IMR-90 (cell line): ENCODE measurements at regions not wholly inside any gene's neighbourhood (a gene's known extent, or its start where the extent isn't known, plus 50 kb on each side); places are given as distances from the start of the nearest gene placed in this dataset.

Source experiments
- ATAC-seq: fragments of 200-7000 bp; cut with Tn5 transposase; 2 replicates; pipeline ENCODE4 v1.9.1; 2020; ENCODE audit warnings: low read depth, mild to moderate bottlenecking, moderate library complexity
- BruUV-seq: library from RNA; stranded (reverse); fragments of 400-500 nt; replicated peaks from 2 replicates; lab custom pipeline; 2021; lab: Mats Ljungman, UMichigan
- CTCF ChIA-PET: fragments of 300-600 bp; formaldehyde crosslinking; extraction: SDS; loops from one replicate; lab custom pipeline; 2021; ENCODE audit warnings: antibody characterized with exemption; lab: Yijun Ruan, JAX
- POLR2A ChIA-PET: fragments of 300-600 bp; sonication (Branson Sonifier 250); formaldehyde crosslinking; loops from one replicate; lab custom pipeline; 2022; ENCODE audit warnings: antibody characterized with exemption; ENCODE audit not compliant: unreplicated experiment; lab: Charles Lee
- DNase-seq: peaks from one replicate; pipeline ENCODE4 v3.0.0; 2013
- H2AFZ ChIP-seq: replicated peaks from 2 replicates; pipeline ENCODE3; 2013; ENCODE audit warnings: low read length, mild to moderate bottlenecking; ENCODE audit not compliant: poor library complexity
- H2AK5ac ChIP-seq: 2 replicates; pipeline ENCODE4 v1.6.1; 2013; ENCODE audit warnings: low read depth, low read length, inconsistent platforms
- H2AK9ac ChIP-seq: replicated peaks from 2 replicates; pipeline ENCODE3; 2013; ENCODE audit warnings: mild to moderate bottlenecking, low read depth, low read length, moderate library complexity; ENCODE audit not compliant: poor library complexity
- H2BK120ac ChIP-seq: 2 replicates; pipeline ENCODE4 v1.6.1; 2013; ENCODE audit warnings: low read depth, low read length, inconsistent platforms
- H2BK15ac ChIP-seq: 3 replicates; pipeline ENCODE4 v1.6.1; 2013; ENCODE audit warnings: low read depth, low read length, inconsistent platforms
- H2BK20ac ChIP-seq: 2 replicates; pipeline ENCODE4 v1.6.1; 2013; ENCODE audit warnings: low read depth, mild to moderate bottlenecking, inconsistent platforms, low read length, moderate library complexity
- H2BK5ac ChIP-seq: 2 replicates; pipeline ENCODE4 v1.6.1; 2013; ENCODE audit warnings: mild to moderate bottlenecking, low read depth, low read length, inconsistent platforms; ENCODE audit not compliant: poor library complexity, severe bottlenecking
- H3K14ac ChIP-seq: replicated peaks from 2 replicates; pipeline ENCODE4 v1.6.1; 2013; ENCODE audit warnings: low read depth, low read length, inconsistent platforms
- H3K18ac ChIP-seq: 2 replicates; pipeline ENCODE4 v1.6.1; 2013; ENCODE audit warnings: low read depth, low read length, control low read depth
- H3K23ac ChIP-seq: 2 replicates; pipeline ENCODE4 v1.6.1; 2013; ENCODE audit warnings: low read depth, low read length, inconsistent platforms
- H3K27ac ChIP-seq: 2 replicates; pipeline ENCODE4 v1.5.1; 2013; ENCODE audit warnings: mild to moderate bottlenecking, control low read depth, low read length; ENCODE audit not compliant: insufficient read depth
- H3K27me3 ChIP-seq: 2 replicates; pipeline ENCODE4 v1.6.1; 2013; ENCODE audit warnings: low read length; ENCODE audit not compliant: control insufficient read depth, insufficient read depth
- H3K36me3 ChIP-seq: 2 replicates; pipeline ENCODE4 v1.6.1; 2013; ENCODE audit warnings: low read length, mixed read lengths; ENCODE audit not compliant: control insufficient read depth, insufficient read depth
- H3K4ac ChIP-seq: 2 replicates; pipeline ENCODE4 v1.6.1; 2013; ENCODE audit warnings: low read depth, low read length, inconsistent platforms
- H3K4me1 ChIP-seq: 2 replicates; pipeline ENCODE4 v1.6.1; 2013; ENCODE audit warnings: low read length, mixed read lengths; ENCODE audit not compliant: control insufficient read depth, insufficient read depth
- H3K4me2 ChIP-seq: 2 replicates; pipeline ENCODE4 v1.6.1; 2013; ENCODE audit warnings: low read depth, mild to moderate bottlenecking, control low read depth, low read length, moderate library complexity
- H3K4me3 ChIP-seq: 2 replicates; pipeline ENCODE4 v1.5.1; 2013; ENCODE audit warnings: low read depth, mild to moderate bottlenecking, control low read depth, low read length, moderate library complexity; ENCODE audit not compliant: insufficient read depth
- H3K56ac ChIP-seq: 2 replicates; pipeline ENCODE4 v1.6.1; 2013; ENCODE audit warnings: low read length, inconsistent platforms; ENCODE audit not compliant: insufficient read depth; ENCODE audit errors: extremely low read depth
- H3K79me1 ChIP-seq, 2 experiments: 2 replicates each; pipeline ENCODE4 v1.6.1; 2013; ENCODE audit warnings: low read length in 2 of 2, inconsistent platforms in 1 of 2, low read depth in 1 of 2
- H3K9ac ChIP-seq: 2 replicates; pipeline ENCODE4 v1.6.1; 2013; ENCODE audit warnings: low read depth, low read length, control low read depth
- H3K9me1 ChIP-seq: 2 replicates; pipeline ENCODE4 v1.6.1; 2013; ENCODE audit warnings: low read length, inconsistent platforms; ENCODE audit not compliant: insufficient read depth
- H3K9me3 ChIP-seq: 2 replicates; pipeline ENCODE4 v1.6.1; 2013; ENCODE audit warnings: low read length; ENCODE audit not compliant: control insufficient read depth, insufficient read depth
- H4K20me1 ChIP-seq: 2 replicates; pipeline ENCODE4 v1.6.1; 2013; ENCODE audit warnings: low read length, inconsistent platforms; ENCODE audit not compliant: insufficient read depth
- H4K5ac ChIP-seq: 2 replicates; pipeline ENCODE4 v1.6.1; 2013; ENCODE audit warnings: mild to moderate bottlenecking, low read depth, low read length, control low read depth
- H4K8ac ChIP-seq, 2 experiments: 2 replicates each; pipeline ENCODE4 v1.6.1; 2013; ENCODE audit warnings: low read depth in 2 of 2, low read length in 2 of 2, control low read depth in 1 of 2, inconsistent platforms in 1 of 2
- H4K91ac ChIP-seq: 2 replicates; pipeline ENCODE4 v1.6.1; 2013; ENCODE audit warnings: low read depth, low read length, inconsistent platforms; ENCODE audit not compliant: insufficient read depth
- CEBPB ChIP-seq: IDR thresholded peaks from 2 replicates; pipeline ENCODE4 v1.6.1; 2012; ENCODE audit warnings: low read depth, low read length, improper control_type of control experiment
- CHD1 ChIP-seq: IDR thresholded peaks from 2 replicates; pipeline ENCODE4 v1.6.1; 2012; ENCODE audit warnings: low read depth, low read length, improper control_type of control experiment
- MAFK ChIP-seq: IDR thresholded peaks from 2 replicates; pipeline ENCODE4 v1.6.1; 2012; ENCODE audit warnings: low read depth, low read length, improper control_type of control experiment
- MAZ ChIP-seq: IDR thresholded peaks from 2 replicates; pipeline ENCODE4 v1.6.1; 2012; ENCODE audit warnings: low read depth, mild to moderate bottlenecking, low read length, improper control_type of control experiment, moderate library complexity, borderline replicate concordance
- MXI1 ChIP-seq: IDR thresholded peaks from 2 replicates; pipeline ENCODE4 v1.6.1; 2012; ENCODE audit warnings: low read depth, mild to moderate bottlenecking, low read length, moderate library complexity, borderline replicate concordance
- RAD21 ChIP-seq: IDR thresholded peaks from 2 replicates; pipeline ENCODE4 v1.6.1; 2012; ENCODE audit warnings: low read length, improper control_type of control experiment
- RFX5 ChIP-seq: IDR thresholded peaks from 2 replicates; pipeline ENCODE4 v1.8.0; 2012; ENCODE audit warnings: low read depth, mild to moderate bottlenecking, low read length, moderate library complexity
- SMC3 ChIP-seq: fragments of 150-350 bp; IDR thresholded peaks from 2 replicates; pipeline ENCODE4 v1.6.1; 2016; ENCODE audit warnings: low read depth, mild to moderate bottlenecking, antibody characterized with exemption, low read length, moderate library complexity
- WGBS, 2 experiments: methylation state at CpG; one replicate each; pipeline versions ENCODE4 v1.1.5 to v1.1.7; 2013; ENCODE audit warnings: missing lambda C conversion rate in 2 of 2; ENCODE audit not compliant: insufficient read length in 1 of 2; ENCODE audit errors: extremely low coverage in 2 of 2; 5-methylcytosine and 5-hydroxymethylcytosine counted together
- dilution Hi-C: fragments of 300-500 bp; cut with HindIII; formaldehyde crosslinking; loops from one replicate; pipeline ENCODE4 v1.14.3; 2018; ENCODE audit warnings: low sequenced_read_pairs; ENCODE audit not compliant: unreplicated experiment
- in situ Hi-C: fragments of 300-500 bp; cut with MboI; formaldehyde crosslinking; loops from 3 replicates; pipeline ENCODE4 v1.14.3; 2019; ENCODE audit warnings: low sequenced_read_pairs, inconsistent platforms, mixed read lengths
- intact Hi-C: fragments of 100-400 bp; cut with micrococcal nuclease; formaldehyde crosslinking; loops from 2 replicates; pipeline ENCODE4 v1.10.0; 2022
- TF ChIP-seq, protein P1 (sequence below): fragments of 150-350 bp; IDR thresholded peaks from 2 replicates; pipeline ENCODE4 v1.6.1; 2016; ENCODE audit warnings: low read depth, mild to moderate bottlenecking, low read length, moderate library complexity, borderline replicate concordance
- TF ChIP-seq, protein P2 (sequence below): fragments of 150-350 bp; IDR thresholded peaks from 2 replicates; pipeline ENCODE4 v1.6.1; 2017; ENCODE audit warnings: mild to moderate bottlenecking, antibody characterized with exemption, low read length, low read depth
- TF ChIP-seq, protein P3 (sequence below): conservative IDR thresholded peaks from 2 replicates; pipeline ENCODE4 v1.5.1; 2012; ENCODE audit warnings: mild to moderate bottlenecking, low read depth, low read length, improper control_type of control experiment

DNA sequence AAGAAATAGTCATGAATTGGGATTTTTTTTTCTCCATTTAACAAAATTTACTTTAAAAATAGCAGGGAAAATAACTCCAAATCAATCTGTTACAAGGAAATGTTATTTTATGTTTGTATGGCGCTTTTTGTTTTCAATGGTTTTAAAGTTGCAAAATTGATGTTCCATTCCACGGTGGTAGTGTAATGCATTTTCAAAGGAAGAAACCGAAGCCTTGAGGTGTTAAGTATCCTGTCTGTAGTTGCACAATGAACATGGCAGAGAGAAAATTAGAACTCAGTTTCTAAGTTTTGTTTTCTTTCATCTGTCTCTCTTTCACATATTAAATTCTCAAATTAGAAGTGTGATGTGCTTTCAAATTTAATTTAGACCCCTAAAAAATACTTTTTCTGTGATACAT is 841.8 kb downstream of the USP25 start:
- Histone ChIP-seq H3K4me3 (no peak overlapping the region), H3K9ac (no peak overlapping the region), H3K56ac (no peak overlapping the region), H3K9me1 (no peaks in the 10 kb centered on the region; the same call in 1 of the 2 replicates), H2BK15ac (peak overlapping the region; percentile 75; the same call in 1 of the 3 replicates), H2AFZ (no peak overlapping the region), H2BK5ac (peak overlapping the region; percentile 95), H2AK9ac (no peak overlapping the region), H3K36me3 (no peaks in the 10 kb centered on the region), H3K14ac (0 out of 2 replicates have a peak overlapping the region, but pooled peaks have one; percentile 56), H2AK5ac (no peak overlapping the region), H3K9me3 (no peaks in the 10 kb centered on the region), H3K18ac (peak overlapping the region; percentile 71; the same call in 1 of the 2 replicates), H3K23ac (no peak overlapping the region), H2BK20ac (peak overlapping the region; percentile 73), H3K4me1 (peaks cover 8% of the 10 kb centered on the region; the same call in 1 of the 2 replicates), H4K5ac (no peak overlapping the region), H4K20me1 (no peaks in the 10 kb centered on the region), H4K91ac (no peak overlapping the region), H2BK120ac (peak overlapping the region; percentile 78), H3K27me3 (no peaks in the 10 kb centered on the region), H3K79me1 (no peaks in the 10 kb centered on the region), H3K27ac (no peak overlapping the region), H3K4ac (peak overlapping the region; percentile 55; the same call in 1 of the 2 replicates), H4K8ac (peak overlapping the region in 1 of 2 experiments; percentile 76; a peak in 2 of 4 replicates), H3K4me2 (peak overlapping the region; percentile 58; the same call in 1 of the 2 replicates)
- no peak for TF ChIP-seq MAZ
- no peak for TF ChIP-seq CHD1
- no peak for TF ChIP-seq RFX5
- TF ChIP-seq RAD21, result no peak
- TF ChIP-seq, protein P1, sequence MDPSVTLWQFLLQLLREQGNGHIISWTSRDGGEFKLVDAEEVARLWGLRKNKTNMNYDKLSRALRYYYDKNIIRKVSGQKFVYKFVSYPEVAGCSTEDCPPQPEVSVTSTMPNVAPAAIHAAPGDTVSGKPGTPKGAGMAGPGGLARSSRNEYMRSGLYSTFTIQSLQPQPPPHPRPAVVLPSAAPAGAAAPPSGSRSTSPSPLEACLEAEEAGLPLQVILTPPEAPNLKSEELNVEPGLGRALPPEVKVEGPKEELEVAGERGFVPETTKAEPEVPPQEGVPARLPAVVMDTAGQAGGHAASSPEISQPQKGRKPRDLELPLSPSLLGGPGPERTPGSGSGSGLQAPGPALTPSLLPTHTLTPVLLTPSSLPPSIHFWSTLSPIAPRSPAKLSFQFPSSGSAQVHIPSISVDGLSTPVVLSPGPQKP, result no peak
- no peak for TF ChIP-seq MAFK
- TF ChIP-seq, protein P2, sequence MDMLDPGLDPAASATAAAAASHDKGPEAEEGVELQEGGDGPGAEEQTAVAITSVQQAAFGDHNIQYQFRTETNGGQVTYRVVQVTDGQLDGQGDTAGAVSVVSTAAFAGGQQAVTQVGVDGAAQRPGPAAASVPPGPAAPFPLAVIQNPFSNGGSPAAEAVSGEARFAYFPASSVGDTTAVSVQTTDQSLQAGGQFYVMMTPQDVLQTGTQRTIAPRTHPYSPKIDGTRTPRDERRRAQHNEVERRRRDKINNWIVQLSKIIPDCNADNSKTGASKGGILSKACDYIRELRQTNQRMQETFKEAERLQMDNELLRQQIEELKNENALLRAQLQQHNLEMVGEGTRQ, result no peak
- TF ChIP-seq SMC3, result no peak
- TF ChIP-seq CEBPB, result no peak
- TF ChIP-seq MXI1, result no peak
- TF ChIP-seq, protein P3, sequence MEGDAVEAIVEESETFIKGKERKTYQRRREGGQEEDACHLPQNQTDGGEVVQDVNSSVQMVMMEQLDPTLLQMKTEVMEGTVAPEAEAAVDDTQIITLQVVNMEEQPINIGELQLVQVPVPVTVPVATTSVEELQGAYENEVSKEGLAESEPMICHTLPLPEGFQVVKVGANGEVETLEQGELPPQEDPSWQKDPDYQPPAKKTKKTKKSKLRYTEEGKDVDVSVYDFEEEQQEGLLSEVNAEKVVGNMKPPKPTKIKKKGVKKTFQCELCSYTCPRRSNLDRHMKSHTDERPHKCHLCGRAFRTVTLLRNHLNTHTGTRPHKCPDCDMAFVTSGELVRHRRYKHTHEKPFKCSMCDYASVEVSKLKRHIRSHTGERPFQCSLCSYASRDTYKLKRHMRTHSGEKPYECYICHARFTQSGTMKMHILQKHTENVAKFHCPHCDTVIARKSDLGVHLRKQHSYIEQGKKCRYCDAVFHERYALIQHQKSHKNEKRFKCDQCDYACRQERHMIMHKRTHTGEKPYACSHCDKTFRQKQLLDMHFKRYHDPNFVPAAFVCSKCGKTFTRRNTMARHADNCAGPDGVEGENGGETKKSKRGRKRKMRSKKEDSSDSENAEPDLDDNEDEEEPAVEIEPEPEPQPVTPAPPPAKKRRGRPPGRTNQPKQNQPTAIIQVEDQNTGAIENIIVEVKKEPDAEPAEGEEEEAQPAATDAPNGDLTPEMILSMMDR, result no peak
- intact Hi-C loops, result loop anchor here (5.0 kb wide), 1 partner anchor 34 kb away; no protein-coding TSS in a partner anchor
- WGBS, 2 experiments, result 92% methylated on average over 2 of the region's 3 CpGs; no CpG with 5 or more reads in 1 of the 2 experiments
- ATAC-seq (no peak), DNase-seq (no peak)
- BruUV-seq, result no TSS peak
- dilution Hi-C loops, result no loop called here
- ChIA-PET POLR2A (no interaction called here), CTCF (no interaction called here)
- in situ Hi-C loops, result loop anchor here (25.0 kb wide), 1 partner anchor 891 kb away; no protein-coding TSS in a partner anchor
